GM23338 (cell line): ENCODE measurements at regions not wholly inside any gene's neighbourhood (a gene's known extent, or its start where the extent isn't known, plus 50 kb on each side); places are given as distances from the start of the nearest gene placed in this dataset.

Source experiments
- ATAC-seq: fragments of 200-7000 bp; cut with Tn5 transposase; 3 replicates; pipeline ENCODE4 v1.9.1; 2020
- DNase-seq: peaks from one replicate; pipeline ENCODE4 v3.0.0-alpha.2; 2015; ENCODE audit warnings: low spot score
- H2AFZ ChIP-seq: fragments of 200-600 bp; sonication (generic); 2 replicates; pipeline ENCODE4 v1.8.0; 2016; ENCODE audit warnings: antibody characterized with exemption, mild to moderate bottlenecking, moderate library complexity
- H3F3A ChIP-seq: fragments of 200-600 bp; sonication (generic); replicated peaks from 2 replicates; pipeline ENCODE4 v1.8.0; 2017; ENCODE audit warnings: antibody characterized with exemption, mixed run types, low read depth
- H3K27ac ChIP-seq: fragments of 200-600 bp; sonication (generic); 2 replicates; pipeline ENCODE4 v1.6.1; 2016; ENCODE audit warnings: low read depth
- H3K27me3 ChIP-seq: fragments of 200-600 bp; sonication (generic); 2 replicates; pipeline ENCODE4 v1.8.0; 2016; ENCODE audit warnings: mild to moderate bottlenecking, mixed run types, moderate library complexity; ENCODE audit not compliant: insufficient read depth
- H3K36me3 ChIP-seq: fragments of 200-600 bp; sonication (generic); 2 replicates; pipeline ENCODE4 v1.8.0; 2016; ENCODE audit warnings: mild to moderate bottlenecking; ENCODE audit not compliant: insufficient read depth
- H3K4me1 ChIP-seq: fragments of 200-600 bp; sonication (generic); 2 replicates; pipeline ENCODE4 v1.8.0; 2016; ENCODE audit warnings: mild to moderate bottlenecking, moderate library complexity; ENCODE audit not compliant: insufficient read depth
- H3K4me2 ChIP-seq: fragments of 200-600 bp; sonication (generic); 2 replicates; pipeline ENCODE4 v1.7.1; 2017; ENCODE audit warnings: mixed run types
- H3K4me3 ChIP-seq: fragments of 200-600 bp; sonication (generic); 2 replicates; pipeline ENCODE4 v1.6.1; 2016; ENCODE audit warnings: mixed run types
- H3K79me2 ChIP-seq: fragments of 200-600 bp; sonication (generic); replicated peaks from 2 replicates; pipeline ENCODE4 v1.8.0; 2017; ENCODE audit warnings: mild to moderate bottlenecking; ENCODE audit not compliant: insufficient read depth
- H3K9me2 ChIP-seq: fragments of 200-600 bp; sonication (generic); 2 replicates; pipeline ENCODE4 v1.8.0; 2017; ENCODE audit not compliant: insufficient read depth
- H4K20me1 ChIP-seq: fragments of 200-600 bp; sonication (generic); replicated peaks from 2 replicates; pipeline ENCODE4 v1.8.0; 2017; ENCODE audit warnings: mild to moderate bottlenecking; ENCODE audit not compliant: insufficient read depth
- H3K27ac Mint-ChIP-seq: 2 replicates; pipeline ENCODE4 v1.8.0; 2020; ENCODE audit warnings: inconsistent platforms, mild to moderate bottlenecking, moderate library complexity, mixed read lengths
- H3K27me3 Mint-ChIP-seq: 3 replicates; pipeline ENCODE4 v1.8.0; 2022; ENCODE audit warnings: low read depth, mild to moderate bottlenecking, moderate library complexity, mixed read lengths, inconsistent platforms; ENCODE audit not compliant: insufficient read depth, poor library complexity
- H3K36me3 Mint-ChIP-seq: 3 replicates; pipeline ENCODE4 v1.8.0; 2021; ENCODE audit warnings: low read depth, mild to moderate bottlenecking, inconsistent platforms, moderate library complexity, mixed read lengths
- H3K4me1 Mint-ChIP-seq: 3 replicates; pipeline ENCODE4 v1.8.0; 2020; ENCODE audit warnings: mild to moderate bottlenecking, inconsistent platforms, mixed read lengths
- H3K4me3 Mint-ChIP-seq: 3 replicates; pipeline ENCODE4 v1.8.0; 2021; ENCODE audit warnings: moderate library complexity, mild to moderate bottlenecking, inconsistent platforms, mixed read lengths
- H3K9me3 Mint-ChIP-seq: 3 replicates; pipeline ENCODE4 v1.8.0; 2020; ENCODE audit warnings: moderate library complexity, mild to moderate bottlenecking, inconsistent platforms, mixed read lengths
- CREB1 ChIP-seq: fragments of 250-450 bp; sonication (Bioruptor Pico); IDR thresholded peaks from 2 replicates; pipeline ENCODE4 v1.5.0; 2020; ENCODE audit warnings: low read depth, mild to moderate bottlenecking, moderate library complexity
- EZH2 ChIP-seq: fragments of 200-600 bp; sonication (generic); IDR thresholded peaks from one replicate; pipeline ENCODE4 v1.8.0; 2017; ENCODE audit warnings: antibody characterized with exemption, mild to moderate bottlenecking, low read depth; ENCODE audit not compliant: unreplicated experiment
- EZH2phosphoT487 ChIP-seq: fragments of 200-600 bp; sonication (generic); IDR thresholded peaks from one replicate; pipeline ENCODE4 v1.8.1; 2018; ENCODE audit warnings: antibody characterized with exemption; ENCODE audit not compliant: unreplicated experiment
- JUNB ChIP-seq: IDR thresholded peaks from one replicate; pipeline ENCODE4 v1.6.1; 2016; ENCODE audit warnings: antibody characterized with exemption; ENCODE audit not compliant: unreplicated experiment
- NANOG ChIP-seq: IDR thresholded peaks from 2 replicates; pipeline ENCODE4 v1.6.1; 2016; ENCODE audit warnings: antibody characterized with exemption, borderline replicate concordance
- POLR2AphosphoS5 ChIP-seq: IDR thresholded peaks from 2 replicates; pipeline ENCODE4 v1.6.1; 2016; ENCODE audit warnings: antibody characterized with exemption, low read depth
- REST ChIP-seq: IDR thresholded peaks from one replicate; pipeline ENCODE4 v1.6.1; 2018; ENCODE audit warnings: antibody characterized with exemption; ENCODE audit not compliant: unreplicated experiment
- STAT1 ChIP-seq: IDR thresholded peaks from one replicate; pipeline ENCODE4 v1.6.1; 2016; ENCODE audit warnings: antibody characterized with exemption; ENCODE audit not compliant: unreplicated experiment
- ZNF114 ChIP-seq: fragments of 250-450 bp; sonication (Bioruptor Pico); IDR thresholded peaks from 2 replicates; pipeline ENCODE4 v1.5.0; 2020; ENCODE audit warnings: mild to moderate bottlenecking, moderate library complexity
- ZNF331 ChIP-seq: fragments of 250-450 bp; sonication (Bioruptor Pico); IDR thresholded peaks from 2 replicates; pipeline ENCODE4 v1.5.0; 2020; ENCODE audit warnings: low read depth, mild to moderate bottlenecking, moderate library complexity
- ZNF462 ChIP-seq: fragments of 250-450 bp; sonication (Bioruptor Pico); IDR thresholded peaks from 2 replicates; pipeline ENCODE4 v1.5.0; 2020; ENCODE audit warnings: mild to moderate bottlenecking, moderate library complexity
- TF ChIP-seq, protein P1 (sequence below), 2 experiments: fragments of 200-600 bp in 1 of 2; sonication (generic) in 1 of 2; conservative IDR thresholded peaks; 2 replicates each; pipeline versions ENCODE4 v1.5.1 to v1.6.1; 2016 to 2017; ENCODE audit warnings: antibody characterized with exemption in 2 of 2, low read depth in 2 of 2, mild to moderate bottlenecking in 2 of 2, moderate library complexity in 1 of 2
- TF ChIP-seq, protein P2 (sequence below): IDR thresholded peaks from 2 replicates; pipeline ENCODE4 v1.6.1; 2016; ENCODE audit warnings: antibody characterized with exemption

DNA sequence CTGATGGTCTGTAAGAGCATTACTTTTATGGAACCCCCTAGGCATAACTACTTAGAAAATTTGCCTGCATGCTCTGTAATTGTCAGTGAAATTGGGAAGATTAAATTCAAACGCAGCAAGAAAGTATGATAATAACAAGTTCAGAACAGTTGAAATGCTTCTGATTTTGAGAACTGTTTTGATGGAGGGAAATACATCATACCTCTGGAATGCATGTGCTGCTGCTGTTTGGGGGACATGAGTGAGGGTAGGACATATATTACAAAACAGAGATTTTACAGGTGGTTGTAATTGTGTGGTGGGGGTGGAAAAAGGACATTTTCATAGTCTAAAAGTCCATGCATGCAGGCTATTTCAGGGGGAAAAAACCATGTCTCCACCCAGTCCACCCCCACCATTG, 135.0 kb upstream of the DPH6 start:
- no peak overlapping the region for H3K27ac Mint-ChIP-seq
- no peak for TF ChIP-seq JUNB
- no peak for TF ChIP-seq REST
- no peak for TF ChIP-seq POLR2AphosphoS5
- no peak for TF ChIP-seq ZNF462 (CRISPR knock-in tag)
- TF ChIP-seq STAT1, result no peak
- TF ChIP-seq ZNF331 (CRISPR knock-in tag), result no peak
- no peak for TF ChIP-seq ZNF114 (CRISPR knock-in tag)
- no peak for TF ChIP-seq EZH2phosphoT487
- TF ChIP-seq CREB1, result no peak
- TF ChIP-seq, protein P1, sequence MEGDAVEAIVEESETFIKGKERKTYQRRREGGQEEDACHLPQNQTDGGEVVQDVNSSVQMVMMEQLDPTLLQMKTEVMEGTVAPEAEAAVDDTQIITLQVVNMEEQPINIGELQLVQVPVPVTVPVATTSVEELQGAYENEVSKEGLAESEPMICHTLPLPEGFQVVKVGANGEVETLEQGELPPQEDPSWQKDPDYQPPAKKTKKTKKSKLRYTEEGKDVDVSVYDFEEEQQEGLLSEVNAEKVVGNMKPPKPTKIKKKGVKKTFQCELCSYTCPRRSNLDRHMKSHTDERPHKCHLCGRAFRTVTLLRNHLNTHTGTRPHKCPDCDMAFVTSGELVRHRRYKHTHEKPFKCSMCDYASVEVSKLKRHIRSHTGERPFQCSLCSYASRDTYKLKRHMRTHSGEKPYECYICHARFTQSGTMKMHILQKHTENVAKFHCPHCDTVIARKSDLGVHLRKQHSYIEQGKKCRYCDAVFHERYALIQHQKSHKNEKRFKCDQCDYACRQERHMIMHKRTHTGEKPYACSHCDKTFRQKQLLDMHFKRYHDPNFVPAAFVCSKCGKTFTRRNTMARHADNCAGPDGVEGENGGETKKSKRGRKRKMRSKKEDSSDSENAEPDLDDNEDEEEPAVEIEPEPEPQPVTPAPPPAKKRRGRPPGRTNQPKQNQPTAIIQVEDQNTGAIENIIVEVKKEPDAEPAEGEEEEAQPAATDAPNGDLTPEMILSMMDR (conservative IDR thresholded peaks at IDR 0.05; ENCODE audit: low read depth in 2 of 2), result no peak
- no peak for TF ChIP-seq EZH2
- TF ChIP-seq, protein P2, sequence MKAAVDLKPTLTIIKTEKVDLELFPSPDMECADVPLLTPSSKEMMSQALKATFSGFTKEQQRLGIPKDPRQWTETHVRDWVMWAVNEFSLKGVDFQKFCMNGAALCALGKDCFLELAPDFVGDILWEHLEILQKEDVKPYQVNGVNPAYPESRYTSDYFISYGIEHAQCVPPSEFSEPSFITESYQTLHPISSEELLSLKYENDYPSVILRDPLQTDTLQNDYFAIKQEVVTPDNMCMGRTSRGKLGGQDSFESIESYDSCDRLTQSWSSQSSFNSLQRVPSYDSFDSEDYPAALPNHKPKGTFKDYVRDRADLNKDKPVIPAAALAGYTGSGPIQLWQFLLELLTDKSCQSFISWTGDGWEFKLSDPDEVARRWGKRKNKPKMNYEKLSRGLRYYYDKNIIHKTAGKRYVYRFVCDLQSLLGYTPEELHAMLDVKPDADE, result no peak
- TF ChIP-seq NANOG, result no peak

More for the DNA sequence above, 135.0 kb upstream of the DPH6 start:
- Histone ChIP-seq H2AFZ (no peak overlapping the region), H3K36me3 (no peaks in the 10 kb centered on the region), H4K20me1 (no peaks in the 10 kb centered on the region), H3K9me2 (no peaks in the 10 kb centered on the region), H3K4me1 (0 out of 2 replicates have a peak, but pooled peaks cover 6% of the 10 kb centered on the region), H3F3A (no peaks in the 10 kb centered on the region), H3K4me2 (no peak overlapping the region), H3K79me2 (no peaks in the 10 kb centered on the region), H3K27ac (no peak overlapping the region), H3K4me3 (no peak overlapping the region), H3K27me3 (no peaks in the 10 kb centered on the region)
- Mint-ChIP-seq H3K4me1 (peaks cover 23% of the 10 kb centered on the region), H3K4me3 (no peak overlapping the region), H3K36me3 (no peaks in the 10 kb centered on the region), H3K27me3 (no peaks in the 10 kb centered on the region), H3K9me3 (no peaks in the 10 kb centered on the region)
- ATAC-seq (no peak), DNase-seq (no peak)
